SK-N-SH treated with all-trans-retinoic acid at 6 μM for 48 hours (cell line): ENCODE measurements at regions not wholly inside any gene's neighbourhood (a gene's known extent, or its start where the extent isn't known, plus 50 kb on each side); places are given as distances from the start of the nearest gene placed in this dataset.

Source experiments
- ATAC-seq: fragments of 200-7000 bp; cut with Tn5 transposase; 3 replicates; pipeline ENCODE4 v1.9.1; 2020; ENCODE audit warnings: mild to moderate bottlenecking, moderate library complexity
- ARNTL ChIP-seq: fragments of 450-650 bp; formaldehyde crosslinking; IDR thresholded peaks from 2 replicates; pipeline ENCODE4 v1.5.0; 2020; ENCODE audit warnings: low read depth, mild to moderate bottlenecking, moderate library complexity, borderline replicate concordance
- BACH2 ChIP-seq: fragments of 250-450 bp; sonication (Bioruptor Pico); IDR thresholded peaks from 2 replicates; pipeline ENCODE4 v1.9.0; 2021; ENCODE audit warnings: mild to moderate bottlenecking, borderline replicate concordance
- CSDC2 ChIP-seq: fragments of 250-450 bp; sonication (Bioruptor Pico); IDR thresholded peaks from 2 replicates; pipeline ENCODE4 v1.5.0; 2020; ENCODE audit warnings: mild to moderate bottlenecking, moderate library complexity
- ESRRG ChIP-seq: fragments of 250-450 bp; sonication (Bioruptor Pico); IDR thresholded peaks from 2 replicates; pipeline ENCODE4 v1.6.1; 2021; ENCODE audit warnings: mild to moderate bottlenecking
- GLIS3 ChIP-seq: fragments of 250-450 bp; sonication (Bioruptor Pico); IDR thresholded peaks from 2 replicates; pipeline ENCODE4 v1.5.0; 2020; ENCODE audit warnings: mild to moderate bottlenecking, moderate library complexity
- ISL1 ChIP-seq: fragments of 250-450 bp; sonication (Bioruptor Pico); IDR thresholded peaks from 2 replicates; pipeline ENCODE4 v2.1.2; 2022; ENCODE audit warnings: mild to moderate bottlenecking, moderate library complexity
- OSR1 ChIP-seq: fragments of 250-450 bp; sonication (Bioruptor Pico); IDR thresholded peaks from 2 replicates; pipeline ENCODE4 v1.8.0; 2022; ENCODE audit warnings: moderate library complexity, mild to moderate bottlenecking, inconsistent platforms
- PPARA ChIP-seq: fragments of 250-450 bp; sonication (Bioruptor Pico); IDR thresholded peaks from 2 replicates; pipeline ENCODE4 v1.5.0; 2020; ENCODE audit warnings: mild to moderate bottlenecking, borderline replicate concordance
- RARB ChIP-seq: fragments of 250-450 bp; sonication (Bioruptor Pico); IDR thresholded peaks from 2 replicates; pipeline ENCODE4 v1.8.0; 2021; ENCODE audit warnings: mild to moderate bottlenecking, moderate library complexity
- SNAI2 ChIP-seq: fragments of 250-450 bp; sonication (Bioruptor Pico); IDR thresholded peaks from 2 replicates; pipeline ENCODE4 v1.5.0; 2020; ENCODE audit warnings: mild to moderate bottlenecking, moderate library complexity
- TCF4 ChIP-seq: fragments of 250-450 bp; sonication (Bioruptor Pico); IDR thresholded peaks from 2 replicates; pipeline ENCODE4 v1.8.0; 2021; ENCODE audit warnings: mild to moderate bottlenecking, moderate library complexity, borderline replicate concordance
- TOX ChIP-seq: fragments of 250-450 bp; sonication (Bioruptor Pico); IDR thresholded peaks from 2 replicates; pipeline ENCODE4 v1.8.0; 2021; ENCODE audit warnings: mild to moderate bottlenecking, moderate library complexity, borderline replicate concordance
- ZC3H10 ChIP-seq: fragments of 250-450 bp; sonication (Bioruptor Pico); IDR thresholded peaks from 2 replicates; pipeline ENCODE4 v1.5.1; 2021; ENCODE audit warnings: mild to moderate bottlenecking, moderate library complexity
- ZFP3 ChIP-seq: fragments of 250-450 bp; sonication (Bioruptor Pico); IDR thresholded peaks from 2 replicates; pipeline ENCODE4 v1.5.0; 2020; ENCODE audit warnings: mild to moderate bottlenecking, moderate library complexity
- ZFP30 ChIP-seq: fragments of 450-650 bp; formaldehyde crosslinking; IDR thresholded peaks from 2 replicates; pipeline ENCODE4 v1.5.0; 2022; ENCODE audit warnings: mild to moderate bottlenecking, moderate library complexity
- ZNF565 ChIP-seq: fragments of 450-650 bp; formaldehyde crosslinking; conservative IDR thresholded peaks from 2 replicates; pipeline ENCODE4 v1.5.0; 2020; ENCODE audit warnings: low read depth, mild to moderate bottlenecking, moderate library complexity
- ZNF70 ChIP-seq: fragments of 450-650 bp; formaldehyde crosslinking; IDR thresholded peaks from 2 replicates; pipeline ENCODE4 v1.5.0; 2020; ENCODE audit warnings: mild to moderate bottlenecking, moderate library complexity
- ZNF8 ChIP-seq: fragments of 450-650 bp; formaldehyde crosslinking; IDR thresholded peaks from 2 replicates; pipeline ENCODE4 v1.5.0; 2020; ENCODE audit warnings: mild to moderate bottlenecking, moderate library complexity
- TF ChIP-seq, protein P1 (sequence below): fragments of 250-450 bp; sonication (Bioruptor Pico); IDR thresholded peaks from 2 replicates; pipeline ENCODE4 v1.5.1; 2020; ENCODE audit warnings: low read depth, mild to moderate bottlenecking, moderate library complexity
- TF ChIP-seq, protein P2 (sequence below): fragments of 250-450 bp; sonication (Bioruptor Pico); IDR thresholded peaks from 2 replicates; pipeline ENCODE4 v1.5.0; 2020; ENCODE audit warnings: mild to moderate bottlenecking, moderate library complexity
- TF ChIP-seq, protein P3 (sequence below): fragments of 250-450 bp; sonication (Bioruptor Pico); IDR thresholded peaks from 2 replicates; pipeline ENCODE4 v1.8.0; 2020; ENCODE audit warnings: mild to moderate bottlenecking, moderate library complexity, borderline replicate concordance
- TF ChIP-seq, protein P4 (sequence below): fragments of 250-450 bp; sonication (Bioruptor Pico); IDR thresholded peaks from 2 replicates; pipeline ENCODE4 v1.5.1; 2021; ENCODE audit warnings: mild to moderate bottlenecking, moderate library complexity

DNA sequence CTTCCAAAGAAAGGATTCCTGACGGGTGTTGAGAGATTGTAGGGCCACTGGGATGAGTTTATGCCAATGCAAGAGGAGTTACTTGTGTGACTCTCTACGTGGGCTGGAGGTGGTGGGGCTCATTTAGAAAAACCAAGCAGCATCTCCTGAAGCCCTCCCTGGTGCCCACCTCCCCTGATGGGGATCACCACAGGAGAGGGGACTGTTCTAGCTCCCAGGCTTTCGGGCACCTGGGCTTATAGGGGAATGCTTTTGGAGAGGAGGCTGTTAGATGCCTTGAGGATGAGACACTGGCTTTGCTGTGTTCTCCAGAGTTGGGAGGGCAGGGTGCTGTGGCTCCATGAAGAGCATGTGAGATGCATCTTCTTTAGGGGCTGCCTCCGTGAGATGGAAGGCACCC is 65.0 kb downstream of the IRX1 start:
- no peak for TF ChIP-seq ESRRG (CRISPR knock-in tag)
- TF ChIP-seq, protein P1, sequence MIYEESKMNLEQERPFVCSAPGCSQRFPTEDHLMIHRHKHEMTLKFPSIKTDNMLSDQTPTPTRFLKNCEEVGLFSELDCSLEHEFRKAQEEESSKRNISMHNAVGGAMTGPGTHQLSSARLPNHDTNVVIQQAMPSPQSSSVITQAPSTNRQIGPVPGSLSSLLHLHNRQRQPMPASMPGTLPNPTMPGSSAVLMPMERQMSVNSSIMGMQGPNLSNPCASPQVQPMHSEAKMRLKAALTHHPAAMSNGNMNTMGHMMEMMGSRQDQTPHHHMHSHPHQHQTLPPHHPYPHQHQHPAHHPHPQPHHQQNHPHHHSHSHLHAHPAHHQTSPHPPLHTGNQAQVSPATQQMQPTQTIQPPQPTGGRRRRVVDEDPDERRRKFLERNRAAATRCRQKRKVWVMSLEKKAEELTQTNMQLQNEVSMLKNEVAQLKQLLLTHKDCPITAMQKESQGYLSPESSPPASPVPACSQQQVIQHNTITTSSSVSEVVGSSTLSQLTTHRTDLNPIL (CRISPR knock-in tag) = no peak
- TF ChIP-seq, protein P2, sequence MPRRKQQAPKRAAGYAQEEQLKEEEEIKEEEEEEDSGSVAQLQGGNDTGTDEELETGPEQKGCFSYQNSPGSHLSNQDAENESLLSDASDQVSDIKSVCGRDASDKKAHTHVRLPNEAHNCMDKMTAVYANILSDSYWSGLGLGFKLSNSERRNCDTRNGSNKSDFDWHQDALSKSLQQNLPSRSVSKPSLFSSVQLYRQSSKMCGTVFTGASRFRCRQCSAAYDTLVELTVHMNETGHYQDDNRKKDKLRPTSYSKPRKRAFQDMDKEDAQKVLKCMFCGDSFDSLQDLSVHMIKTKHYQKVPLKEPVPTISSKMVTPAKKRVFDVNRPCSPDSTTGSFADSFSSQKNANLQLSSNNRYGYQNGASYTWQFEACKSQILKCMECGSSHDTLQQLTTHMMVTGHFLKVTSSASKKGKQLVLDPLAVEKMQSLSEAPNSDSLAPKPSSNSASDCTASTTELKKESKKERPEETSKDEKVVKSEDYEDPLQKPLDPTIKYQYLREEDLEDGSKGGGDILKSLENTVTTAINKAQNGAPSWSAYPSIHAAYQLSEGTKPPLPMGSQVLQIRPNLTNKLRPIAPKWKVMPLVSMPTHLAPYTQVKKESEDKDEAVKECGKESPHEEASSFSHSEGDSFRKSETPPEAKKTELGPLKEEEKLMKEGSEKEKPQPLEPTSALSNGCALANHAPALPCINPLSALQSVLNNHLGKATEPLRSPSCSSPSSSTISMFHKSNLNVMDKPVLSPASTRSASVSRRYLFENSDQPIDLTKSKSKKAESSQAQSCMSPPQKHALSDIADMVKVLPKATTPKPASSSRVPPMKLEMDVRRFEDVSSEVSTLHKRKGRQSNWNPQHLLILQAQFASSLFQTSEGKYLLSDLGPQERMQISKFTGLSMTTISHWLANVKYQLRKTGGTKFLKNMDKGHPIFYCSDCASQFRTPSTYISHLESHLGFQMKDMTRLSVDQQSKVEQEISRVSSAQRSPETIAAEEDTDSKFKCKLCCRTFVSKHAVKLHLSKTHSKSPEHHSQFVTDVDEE (CRISPR knock-in tag) = no peak
- no peak for TF ChIP-seq ZC3H10 (CRISPR knock-in tag)
- no peak for TF ChIP-seq TOX
- TF ChIP-seq, protein P3, sequence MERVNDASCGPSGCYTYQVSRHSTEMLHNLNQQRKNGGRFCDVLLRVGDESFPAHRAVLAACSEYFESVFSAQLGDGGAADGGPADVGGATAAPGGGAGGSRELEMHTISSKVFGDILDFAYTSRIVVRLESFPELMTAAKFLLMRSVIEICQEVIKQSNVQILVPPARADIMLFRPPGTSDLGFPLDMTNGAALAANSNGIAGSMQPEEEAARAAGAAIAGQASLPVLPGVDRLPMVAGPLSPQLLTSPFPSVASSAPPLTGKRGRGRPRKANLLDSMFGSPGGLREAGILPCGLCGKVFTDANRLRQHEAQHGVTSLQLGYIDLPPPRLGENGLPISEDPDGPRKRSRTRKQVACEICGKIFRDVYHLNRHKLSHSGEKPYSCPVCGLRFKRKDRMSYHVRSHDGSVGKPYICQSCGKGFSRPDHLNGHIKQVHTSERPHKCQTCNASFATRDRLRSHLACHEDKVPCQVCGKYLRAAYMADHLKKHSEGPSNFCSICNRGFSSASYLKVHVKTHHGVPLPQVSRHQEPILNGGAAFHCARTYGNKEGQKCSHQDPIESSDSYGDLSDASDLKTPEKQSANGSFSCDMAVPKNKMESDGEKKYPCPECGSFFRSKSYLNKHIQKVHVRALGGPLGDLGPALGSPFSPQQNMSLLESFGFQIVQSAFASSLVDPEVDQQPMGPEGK = no peak
- TF ChIP-seq GLIS3 (CRISPR knock-in tag) = no peak
- TF ChIP-seq RARB (CRISPR knock-in tag) = no peak
- no peak for TF ChIP-seq SNAI2 (CRISPR knock-in tag)
- no peak for TF ChIP-seq ZNF70 (CRISPR knock-in tag)
- no peak for TF ChIP-seq TCF4 (CRISPR knock-in tag)
- TF ChIP-seq ZFP30 (CRISPR knock-in tag) = no peak
- no peak for TF ChIP-seq CSDC2 (CRISPR knock-in tag)
- TF ChIP-seq ARNTL = no peak
- TF ChIP-seq ZNF8 = no peak
- no peak for ATAC-seq

DNA sequence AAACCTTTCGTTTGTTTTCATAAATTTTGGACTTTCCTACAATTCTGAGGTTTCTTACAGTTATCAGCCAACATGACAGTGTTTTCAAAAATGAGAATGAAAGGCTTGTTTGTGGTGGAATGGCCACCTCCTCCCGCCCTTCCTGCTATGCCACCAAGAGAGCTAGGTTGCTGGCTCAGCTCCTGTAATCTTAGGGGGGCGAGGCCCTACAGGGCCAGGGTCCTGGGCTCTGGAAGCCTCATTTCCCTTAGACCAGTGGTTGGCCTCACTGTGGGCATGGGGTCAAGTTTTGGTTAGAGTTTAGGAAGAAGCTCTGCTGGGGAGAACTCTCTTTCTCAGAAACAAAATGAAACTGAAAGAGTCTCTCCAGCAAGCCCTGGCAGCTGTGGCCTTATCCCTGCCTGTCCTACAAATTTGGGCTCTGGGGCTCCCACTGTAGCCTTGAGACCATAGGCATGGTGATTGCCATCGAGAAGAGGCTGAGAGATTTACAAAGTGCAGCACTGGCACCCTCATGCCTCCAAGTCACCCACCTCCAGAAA is 66.2 kb downstream of the IRX1 start:
- TF ChIP-seq ZNF565 (CRISPR knock-in tag) (no peak), OSR1 (no peak), ZC3H10 (CRISPR knock-in tag) (no peak), SNAI2 (CRISPR knock-in tag) (no peak), ZFP30 (CRISPR knock-in tag) (no peak), PPARA (CRISPR knock-in tag) (no peak), BACH2 (no peak), ARNTL (no peak), ESRRG (CRISPR knock-in tag) (no peak), TCF4 (CRISPR knock-in tag) (no peak), ISL1 (CRISPR knock-in tag) (no peak), ZFP3 (CRISPR knock-in tag) (no peak), ZNF8 (no peak)
- TF ChIP-seq, all 23 proteins: peak for 0
- no peak for ATAC-seq

DNA sequence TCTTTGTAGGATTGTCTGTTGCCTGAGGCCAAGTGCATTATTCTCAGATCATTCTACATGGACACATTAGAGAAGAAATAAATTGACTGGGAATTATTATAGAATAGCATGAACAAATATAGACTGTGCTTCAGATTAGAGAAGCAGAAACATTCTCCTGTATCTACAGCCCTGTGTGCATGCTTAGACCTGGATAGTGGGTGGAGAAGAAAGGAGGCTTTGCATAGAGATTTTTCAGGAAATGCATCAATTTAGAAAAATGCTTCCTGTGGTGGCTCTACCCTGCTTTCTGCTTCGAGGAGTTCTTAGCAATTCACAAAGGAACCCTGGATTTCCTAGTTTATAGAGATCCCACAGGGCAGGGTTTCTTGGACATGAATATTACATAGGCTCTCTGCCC is 66.7 kb downstream of the IRX1 start:
- no peak for ATAC-seq
- TF ChIP-seq, protein P2 (CRISPR knock-in tag) = no peak
- TF ChIP-seq, protein P1 (CRISPR knock-in tag) = no peak
- no peak for TF ChIP-seq ZNF8
- TF ChIP-seq ZFP3 (CRISPR knock-in tag) = no peak
- no peak for TF ChIP-seq TOX
- TF ChIP-seq, protein P3 = no peak
- no peak for TF ChIP-seq ZNF70 (CRISPR knock-in tag)
- no peak for TF ChIP-seq CSDC2 (CRISPR knock-in tag)
- no peak for TF ChIP-seq PPARA (CRISPR knock-in tag)
- no peak for TF ChIP-seq TCF4 (CRISPR knock-in tag)
- TF ChIP-seq ARNTL = no peak
- TF ChIP-seq ZC3H10 (CRISPR knock-in tag) = no peak
- TF ChIP-seq ZNF565 (CRISPR knock-in tag) = no peak
- no peak for TF ChIP-seq OSR1
- TF ChIP-seq BACH2 = no peak
- TF ChIP-seq, protein P4, sequence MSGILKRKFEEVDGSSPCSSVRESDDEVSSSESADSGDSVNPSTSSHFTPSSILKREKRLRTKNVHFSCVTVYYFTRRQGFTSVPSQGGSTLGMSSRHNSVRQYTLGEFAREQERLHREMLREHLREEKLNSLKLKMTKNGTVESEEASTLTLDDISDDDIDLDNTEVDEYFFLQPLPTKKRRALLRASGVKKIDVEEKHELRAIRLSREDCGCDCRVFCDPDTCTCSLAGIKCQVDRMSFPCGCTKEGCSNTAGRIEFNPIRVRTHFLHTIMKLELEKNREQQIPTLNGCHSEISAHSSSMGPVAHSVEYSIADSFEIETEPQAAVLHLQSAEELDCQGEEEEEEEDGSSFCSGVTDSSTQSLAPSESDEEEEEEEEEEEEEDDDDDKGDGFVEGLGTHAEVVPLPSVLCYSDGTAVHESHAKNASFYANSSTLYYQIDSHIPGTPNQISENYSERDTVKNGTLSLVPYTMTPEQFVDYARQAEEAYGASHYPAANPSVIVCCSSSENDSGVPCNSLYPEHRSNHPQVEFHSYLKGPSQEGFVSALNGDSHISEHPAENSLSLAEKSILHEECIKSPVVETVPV (CRISPR knock-in tag) = no peak
- TF ChIP-seq ZFP30 (CRISPR knock-in tag) = no peak
- TF ChIP-seq ESRRG (CRISPR knock-in tag) = no peak
- TF ChIP-seq SNAI2 (CRISPR knock-in tag) = no peak
- TF ChIP-seq GLIS3 (CRISPR knock-in tag) = no peak
